ENCODE measurements at regions not wholly inside any gene's neighbourhood (a gene's known extent, or its start where the extent isn't known, plus 50 kb on each side); places are given as distances from the start of the nearest gene placed in this dataset.

- TF ChIP-seq CTCF (IDR thresholded peaks at IDR 0.05) (no peak), SIN3A (IDR thresholded peaks at IDR 0.05; ENCODE audit: borderline replicate concordance, insufficient read depth, low read depth, low read length) (no peak)
These were observed 368.9 kb downstream of the CDH9 start for GRCh38 chr5:26669523-26669922.
